Vagina (tissue), 2 donors: ENCODE measurements at regions not wholly inside any gene's neighbourhood (a gene's known extent, or its start where the extent isn't known, plus 50 kb on each side); places are given as distances from the start of the nearest gene placed in this dataset.

Source experiments
- CTCF ChIP-seq, 3 experiments: fragments of 450-650 bp in 2 of 3; fragments of 200-600 bp in 1 of 3; sonication (generic) in 1 of 3; IDR thresholded peaks; one replicate each; pipeline ENCODE4 v1.5.1; 2017 to 2019; ENCODE audit warnings: antibody characterized with exemption in 3 of 3, mild to moderate bottlenecking in 2 of 3, moderate library complexity in 2 of 3
- POLR2A ChIP-seq, 2 donors: fragments of 450-650 bp; IDR thresholded peaks; one replicate each; pipeline ENCODE4 v1.6.1; 2017; ENCODE audit warnings: antibody characterized with exemption in 2 of 2, mild to moderate bottlenecking in 2 of 2, moderate library complexity in 2 of 2
- POLR2AphosphoS5 ChIP-seq, 2 donors: sonication (generic); formaldehyde crosslinking; IDR thresholded peaks; one replicate each; pipeline ENCODE4 v1.9.0; 2017; ENCODE audit warnings: antibody characterized with exemption in 2 of 2, mild to moderate bottlenecking in 2 of 2, low read depth in 1 of 2; ENCODE audit not compliant: insufficient read depth in 1 of 2

DNA sequence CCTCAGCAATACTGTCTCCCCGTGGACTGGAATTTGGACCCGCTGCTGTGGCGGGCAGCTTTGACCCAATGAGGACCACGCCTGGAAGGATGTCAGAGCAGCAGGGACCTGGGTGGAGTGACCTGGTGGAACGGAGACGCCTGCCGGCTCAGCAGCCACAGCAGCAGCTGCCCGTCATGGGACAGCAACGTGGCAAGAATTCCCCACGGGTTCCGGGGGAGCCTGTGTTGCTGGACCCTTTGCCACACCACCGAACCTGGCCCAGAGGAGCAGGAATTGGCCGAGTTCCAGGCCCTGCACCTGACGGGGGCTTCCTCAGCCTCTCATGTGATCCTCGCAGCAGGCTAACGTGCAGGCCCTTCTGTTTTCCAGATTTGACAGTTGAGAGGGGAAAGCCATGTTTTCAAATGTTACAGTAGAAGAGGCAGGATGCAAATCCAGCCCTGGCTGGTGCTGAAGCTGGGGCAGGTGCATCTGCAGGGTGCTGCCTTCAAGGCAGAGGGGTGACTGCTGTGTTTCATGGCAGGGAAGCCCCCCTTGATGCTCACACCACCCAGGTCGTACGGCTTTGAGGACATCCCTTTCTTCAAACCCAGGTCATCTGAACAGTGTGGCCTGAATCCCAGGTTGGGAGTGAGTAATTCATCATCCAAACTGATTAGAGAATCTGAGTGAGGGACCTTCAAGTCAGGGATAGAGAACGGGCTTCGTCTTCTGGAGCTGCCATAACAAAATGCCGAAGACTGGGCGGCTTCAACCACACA is 93.4 kb downstream of the THBS2 start:
- TF ChIP-seq POLR2A (IDR thresholded peaks at IDR 0.05), result no peak
- TF ChIP-seq CTCF (IDR thresholded peaks at IDR 0.05), result no peak
- TF ChIP-seq POLR2AphosphoS5 (IDR thresholded peaks at IDR 0.05; ENCODE audit: insufficient read depth in 1 of 2, low read depth in 1 of 2), result no peak
